NCI-H2196 treated with DMSO at 0.1 percent for 48 hours (cell line): ENCODE measurements at regions not wholly inside any gene's neighbourhood (a gene's known extent, or its start where the extent isn't known, plus 50 kb on each side); places are given as distances from the start of the nearest gene placed in this dataset.

Experiments used
- DNase-seq: peaks from one replicate; lab custom pipeline; 2025; ENCODE audit not compliant: unreplicated experiment; lab: John Stamatoyannopoulos, UW

- DNase-seq, result no peak
Measured at GRCh38 chr2:35033748-35034147, 1321.8 kb upstream of the CRIM1 start.

- DNase-seq, result no peak
Measured at GRCh38 chr2:35023545-35023944, 1332.0 kb upstream of the CRIM1 start.

- no peak for DNase-seq
Measured at GRCh38 chr2:35000453-35000852, 1355.1 kb upstream of the CRIM1 start.

DNA sequence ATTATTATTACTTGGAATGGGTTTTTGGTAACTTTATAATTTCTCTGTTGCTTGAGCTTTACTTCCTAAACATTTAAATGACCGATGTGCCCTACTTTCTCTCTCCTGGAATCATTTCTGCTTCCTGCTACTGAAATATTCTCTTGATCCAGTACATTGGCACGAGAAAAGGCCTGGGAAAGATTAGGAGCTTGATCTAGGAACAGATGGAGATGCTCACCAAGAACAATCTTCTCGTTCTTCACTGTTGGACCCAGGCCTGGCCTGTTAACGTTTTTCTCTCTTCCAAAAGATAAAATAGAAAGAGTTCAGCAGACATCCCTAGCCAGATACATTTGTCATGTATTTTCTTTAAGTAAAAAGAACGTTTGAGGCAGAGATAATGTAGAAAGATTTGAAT, 1356.8 kb upstream of the CRIM1 start:
- no peak for DNase-seq

GRCh38 chr2:34997779-34998178, 1357.8 kb upstream of the CRIM1 start:
- no peak for DNase-seq

DNA sequence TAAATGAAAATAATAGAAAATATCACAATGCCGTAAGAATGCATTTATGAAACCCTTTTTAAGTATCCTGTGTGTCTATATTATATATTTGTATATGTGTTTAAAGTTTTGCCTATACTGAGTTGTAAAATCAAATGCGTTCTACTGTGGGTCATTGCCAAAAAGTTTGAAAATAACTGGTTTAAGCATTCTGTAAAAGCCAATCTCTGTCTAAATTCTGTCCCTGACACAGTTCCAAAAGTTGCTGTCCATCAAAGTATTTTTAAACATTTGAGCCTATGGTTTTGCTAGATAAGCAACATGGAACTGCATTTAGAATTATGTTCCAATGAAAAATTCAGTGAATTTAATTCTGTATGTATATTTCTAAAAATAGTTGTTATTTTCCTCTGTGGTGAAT, 1360.4 kb upstream of the CRIM1 start:
- no peak for DNase-seq

- DNase-seq, result no peak
Measured at GRCh38 chr2:34991508-34992274, 1363.9 kb upstream of the CRIM1 start.

DNA sequence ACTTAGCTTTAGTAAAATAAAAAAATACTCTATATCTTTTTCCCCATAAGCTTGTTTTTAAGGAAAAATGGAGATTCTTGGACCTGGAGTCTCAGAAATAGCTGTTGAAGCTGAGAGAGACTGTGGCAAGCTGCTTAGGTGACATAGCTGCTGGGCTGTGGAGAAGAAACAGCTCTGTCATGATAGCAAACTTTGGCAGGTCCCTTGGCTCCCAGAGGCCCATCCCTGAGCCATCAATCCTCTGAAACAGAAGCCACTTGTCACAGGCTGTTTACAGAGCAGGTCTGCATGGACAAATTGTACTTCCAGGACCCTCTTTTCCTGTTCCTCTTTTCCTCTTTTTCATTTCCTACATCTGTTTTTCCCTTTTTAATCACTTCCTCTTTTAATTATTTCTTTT, 1370.1 kb upstream of the CRIM1 start:
- no peak for DNase-seq

- DNase-seq, result no peak
Measured at GRCh38 chr2:34980689-34981088, 1374.9 kb upstream of the CRIM1 start.

DNA sequence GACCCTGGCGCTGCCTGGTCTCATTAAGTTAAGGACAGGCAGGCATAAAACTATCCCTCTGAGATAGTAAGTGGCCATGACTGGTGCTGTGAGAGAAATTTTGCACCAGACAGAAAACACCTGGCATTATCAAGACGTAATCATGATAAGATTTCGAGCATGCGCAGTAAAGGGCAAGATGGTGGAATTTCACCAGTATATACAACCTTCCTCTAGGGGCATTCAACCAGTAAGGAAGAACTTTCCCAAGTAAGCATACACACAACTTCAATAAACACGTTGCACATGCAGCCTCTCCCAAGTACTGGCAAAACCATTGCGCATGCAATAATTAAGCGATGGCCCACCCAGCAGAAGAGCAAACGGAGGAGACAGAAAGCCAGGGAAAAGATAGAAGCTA, 1376.4 kb upstream of the CRIM1 start:
- no peak for DNase-seq

DNA sequence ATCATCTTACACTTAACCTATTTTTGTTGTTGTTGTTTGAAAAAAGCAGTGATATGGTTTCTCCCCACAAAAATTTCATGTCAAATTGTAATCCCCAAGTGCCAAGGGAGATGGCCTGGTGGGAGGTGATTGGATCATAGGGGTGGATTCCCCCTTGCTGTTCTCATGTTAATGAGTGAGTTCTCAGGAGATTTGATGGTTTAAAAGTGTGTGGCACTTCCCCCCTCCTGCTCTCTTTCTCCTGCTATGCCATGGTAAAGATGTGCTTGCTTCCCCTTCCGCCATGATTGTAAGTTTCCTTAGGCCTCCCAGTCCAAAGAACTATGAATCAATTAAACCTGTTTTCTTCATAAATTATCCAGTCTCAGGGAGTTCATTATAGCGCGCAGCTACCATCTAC, 1362.7 kb upstream of the FAM98A start:
- no peak for DNase-seq

DNA sequence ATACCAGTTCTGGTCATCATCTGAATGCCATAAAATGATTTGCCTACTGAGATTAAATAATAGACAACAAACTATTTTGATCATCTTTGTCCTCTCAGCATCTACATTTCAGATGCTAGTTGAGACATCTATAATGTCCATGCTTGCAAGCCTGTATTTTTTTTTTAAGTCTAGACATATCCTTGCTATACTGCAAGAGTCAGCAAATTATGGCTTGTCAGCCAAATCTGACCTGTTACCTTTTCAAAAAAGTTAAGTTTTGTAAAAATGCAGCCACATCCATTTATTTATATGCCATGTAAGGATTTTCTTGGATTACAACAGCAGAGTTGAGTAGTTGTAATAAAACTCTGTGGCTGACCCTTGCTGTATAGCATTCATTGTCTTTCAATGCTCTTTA, 1355.7 kb upstream of the FAM98A start:
- DNase-seq, result no peak

- DNase-seq, result no peak
Measured at GRCh38 chr2:34950797-34951196, 1351.7 kb upstream of the FAM98A start.

GRCh38 chr2:34949316-34949715, 1350.2 kb upstream of the FAM98A start:
- DNase-seq, result no peak

- DNase-seq, result no peak
Measured at GRCh38 chr2:34936089-34936488, 1337.0 kb upstream of the FAM98A start.

- no peak for DNase-seq
Measured at GRCh38 chr2:34912084-34912483, 1313.0 kb upstream of the FAM98A start.

GRCh38 chr2:34909992-34910705, 1311.0 kb upstream of the FAM98A start:
- no peak for DNase-seq

GRCh38 chr2:34907812-34908211, 1308.7 kb upstream of the FAM98A start:
- no peak for DNase-seq

DNA sequence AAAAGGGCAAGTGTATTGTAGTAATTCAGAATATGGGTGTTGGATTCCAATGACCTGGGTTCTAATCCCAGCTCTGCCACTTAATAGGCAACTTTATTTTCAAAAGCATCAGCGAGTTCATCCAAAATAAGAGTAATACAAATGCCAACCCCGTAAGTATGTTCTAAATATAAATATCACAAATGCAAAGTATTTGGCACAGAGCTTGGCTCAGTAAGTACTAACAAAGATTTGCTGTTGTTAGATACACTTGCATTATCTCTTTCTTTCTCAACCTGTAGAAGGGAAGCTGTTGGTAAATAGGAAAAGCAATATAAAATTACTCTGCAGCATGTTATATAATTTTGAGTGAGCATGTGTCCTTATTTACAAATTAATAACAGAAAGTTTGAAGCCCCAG, 1302.6 kb upstream of the FAM98A start:
- no peak for DNase-seq

GRCh38 chr2:34899079-34899478, 1300.0 kb upstream of the FAM98A start:
- DNase-seq, result no peak

GRCh38 chr2:34892766-34893165, 1293.7 kb upstream of the FAM98A start:
- DNase-seq, result no peak

GRCh38 chr2:34892256-34892655, 1293.2 kb upstream of the FAM98A start:
- no peak for DNase-seq
